Activated T-helper 1 cell treated with anti-CD3 and anti-CD28 coated beads, Interleukin-12 subunit alpha, Interleukin-12 subunit beta, Interleukin-2, Interleukin-4 antibody, amounts not matched to agents 30 ng/mL and 10 ng/mL and 1 ng/mL, durations not matched to agents 14 hours and 24 hours and 36 hours (primary cell): ENCODE measurements at regions not wholly inside any gene's neighbourhood (a gene's known extent, or its start where the extent isn't known, plus 50 kb on each side); places are given as distances from the start of the nearest gene placed in this dataset.

ENCODE experiments used
- DNase-seq: peaks from one replicate; pipeline ENCODE4 v3.0.0; 2021; ENCODE audit warnings: low spot score
- H3K27ac Mint-ChIP-seq: one replicate; pipeline ENCODE4 v1.8.0; 2021; ENCODE audit warnings: mild to moderate bottlenecking, mixed read lengths
- H3K27me3 Mint-ChIP-seq: one replicate; pipeline ENCODE4 v1.8.0; 2022; ENCODE audit warnings: mild to moderate bottlenecking, moderate library complexity, mixed read lengths; ENCODE audit not compliant: insufficient read depth
- H3K36me3 Mint-ChIP-seq: one replicate; pipeline ENCODE4 v1.8.0; 2021; ENCODE audit warnings: low read depth, mixed read lengths
- H3K4me1 Mint-ChIP-seq: one replicate; pipeline ENCODE4 v1.8.0; 2021; ENCODE audit warnings: low read depth, mixed read lengths
- H3K4me3 Mint-ChIP-seq: one replicate; pipeline ENCODE4 v1.8.0; 2021; ENCODE audit warnings: mild to moderate bottlenecking, moderate library complexity, mixed read lengths
- H3K9me3 Mint-ChIP-seq: one replicate; pipeline ENCODE4 v1.8.0; 2021; ENCODE audit warnings: mixed read lengths
- intact Hi-C: fragments of 100-400 bp; cut with micrococcal nuclease; formaldehyde crosslinking; loops from one replicate; pipeline ENCODE4 v1.15.1; 2024

DNA sequence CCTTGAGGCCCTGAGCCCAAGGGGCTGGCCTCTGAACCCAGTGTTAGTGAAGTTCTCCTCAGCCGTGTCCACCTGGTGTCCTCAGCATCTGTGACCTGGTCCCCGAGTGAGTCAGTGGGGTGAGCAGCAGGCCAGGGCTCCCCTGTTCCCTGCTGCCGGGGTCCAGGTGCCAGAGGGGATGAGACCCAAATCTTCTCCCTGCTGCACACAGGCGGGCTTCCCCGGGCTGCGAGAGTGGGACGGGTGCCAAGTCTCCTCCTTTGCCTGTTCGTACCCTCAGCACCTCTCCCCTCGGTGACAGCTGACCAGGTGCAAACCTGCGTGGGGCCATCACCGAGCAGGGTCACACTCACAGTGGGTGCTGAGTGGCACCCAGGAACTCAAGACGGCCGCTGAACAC lies 514.5 kb downstream of the TBC1D22A start:
- H3K4me3 Mint-ChIP-seq = no peak overlapping the region
- no peaks in the 10 kb centered on the region for H3K36me3 Mint-ChIP-seq
- H3K9me3 Mint-ChIP-seq = no peaks in the 10 kb centered on the region
- intact Hi-C loops = no loop called here
- no peaks in the 10 kb centered on the region for H3K4me1 Mint-ChIP-seq
- H3K27me3 Mint-ChIP-seq = no peaks in the 10 kb centered on the region
- no peak overlapping the region for H3K27ac Mint-ChIP-seq
- no peak for DNase-seq

DNA sequence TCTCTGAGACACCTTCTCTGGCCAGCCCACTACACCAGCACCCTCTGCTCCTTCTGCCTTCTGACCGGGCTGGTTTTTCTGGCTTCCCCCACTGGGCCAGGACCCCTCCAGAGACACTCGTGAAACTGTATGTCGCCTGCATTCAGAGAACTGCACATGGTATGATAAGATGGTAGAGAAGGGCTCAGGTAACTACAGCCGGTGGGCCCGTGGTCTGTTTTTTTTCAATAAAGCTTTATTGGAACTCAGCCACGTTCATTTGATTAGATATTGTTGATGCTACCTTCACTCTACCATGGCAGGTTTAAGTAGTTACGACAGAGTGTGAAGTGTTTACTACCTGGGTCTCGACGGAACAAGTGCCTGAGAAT lies 514.0 kb downstream of the TBC1D22A start:
- DNase-seq = no peak
- Mint-ChIP-seq H3K27me3 (no peaks in the 10 kb centered on the region), H3K9me3 (no peaks in the 10 kb centered on the region), H3K36me3 (no peaks in the 10 kb centered on the region), H3K4me3 (no peak overlapping the region), H3K27ac (no peak overlapping the region), H3K4me1 (no peaks in the 10 kb centered on the region)
- intact Hi-C loops = no loop called here

DNA sequence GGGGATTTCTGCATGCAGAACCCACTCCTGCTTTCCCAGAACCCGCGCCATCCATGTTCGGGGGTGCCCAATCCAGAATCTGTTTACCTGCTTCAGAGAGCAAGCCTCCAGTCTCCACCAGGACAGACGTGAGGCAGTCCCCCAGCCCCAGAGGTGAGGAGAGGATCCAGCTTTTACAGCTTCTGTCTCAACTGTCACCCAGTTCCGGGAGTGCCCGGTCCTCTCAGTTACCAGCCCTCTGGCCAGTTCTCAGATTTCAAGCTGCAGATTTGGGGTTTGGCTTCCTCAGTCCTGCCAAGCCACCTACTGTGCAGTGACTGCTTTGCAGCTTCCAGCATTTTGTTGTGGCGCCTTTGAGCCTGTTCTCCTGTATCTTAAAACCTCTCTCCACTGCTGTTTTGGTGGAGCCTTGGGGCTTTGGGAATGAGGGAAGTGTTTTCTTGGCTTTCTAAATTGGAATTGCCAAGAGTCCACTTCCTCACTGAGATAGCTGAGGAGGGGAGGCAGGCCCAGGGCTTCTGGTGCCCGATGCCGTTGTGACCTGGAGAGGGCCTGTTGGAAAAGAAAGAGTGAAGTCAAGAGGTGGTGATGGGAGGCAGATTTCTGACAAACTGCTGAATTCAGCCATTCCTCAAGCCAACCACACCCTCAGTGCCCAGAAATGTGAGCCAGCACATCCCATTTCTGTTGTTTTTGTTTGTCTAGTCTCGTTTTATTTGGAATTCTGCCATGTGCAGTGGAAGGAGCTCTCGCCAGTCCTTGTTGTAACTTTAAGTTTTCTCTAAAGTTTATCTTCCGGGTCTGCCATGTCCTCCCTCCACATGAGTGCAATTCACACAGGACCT lies 513.4 kb downstream of the TBC1D22A start:
- no peaks in the 10 kb centered on the region for H3K4me1 Mint-ChIP-seq
- H3K27me3 Mint-ChIP-seq = no peaks in the 10 kb centered on the region
- H3K36me3 Mint-ChIP-seq = no peaks in the 10 kb centered on the region
- H3K27ac Mint-ChIP-seq = no peak overlapping the region
- H3K9me3 Mint-ChIP-seq = no peaks in the 10 kb centered on the region
- no peak for DNase-seq
- no peak overlapping the region for H3K4me3 Mint-ChIP-seq
- intact Hi-C loops = no loop called here

DNA sequence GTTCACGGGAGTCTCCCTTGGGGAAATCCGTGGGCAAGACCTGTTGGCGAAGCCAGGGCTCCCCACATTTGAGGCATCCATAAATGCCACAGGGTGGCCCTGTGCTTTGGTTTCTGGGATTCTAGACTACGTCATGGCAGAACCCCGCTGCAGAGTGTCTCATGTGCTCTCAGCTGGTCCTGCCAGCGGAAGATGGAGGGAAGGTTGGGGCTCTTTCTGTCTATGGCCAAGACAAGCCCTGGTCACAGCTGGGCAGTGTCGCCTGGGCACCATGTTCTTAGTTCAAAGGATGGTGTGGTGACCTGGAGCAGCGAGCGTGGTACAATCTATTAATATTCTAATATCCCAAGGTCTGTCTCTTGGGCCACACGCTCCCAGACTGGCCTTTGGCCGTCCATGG lies 511.7 kb downstream of the TBC1D22A start:
- Mint-ChIP-seq H3K4me3 (no peak overlapping the region), H3K27ac (no peak overlapping the region), H3K27me3 (no peaks in the 10 kb centered on the region), H3K9me3 (no peaks in the 10 kb centered on the region), H3K36me3 (no peaks in the 10 kb centered on the region), H3K4me1 (no peaks in the 10 kb centered on the region)
- intact Hi-C loops = no loop called here
- no peak for DNase-seq

DNA sequence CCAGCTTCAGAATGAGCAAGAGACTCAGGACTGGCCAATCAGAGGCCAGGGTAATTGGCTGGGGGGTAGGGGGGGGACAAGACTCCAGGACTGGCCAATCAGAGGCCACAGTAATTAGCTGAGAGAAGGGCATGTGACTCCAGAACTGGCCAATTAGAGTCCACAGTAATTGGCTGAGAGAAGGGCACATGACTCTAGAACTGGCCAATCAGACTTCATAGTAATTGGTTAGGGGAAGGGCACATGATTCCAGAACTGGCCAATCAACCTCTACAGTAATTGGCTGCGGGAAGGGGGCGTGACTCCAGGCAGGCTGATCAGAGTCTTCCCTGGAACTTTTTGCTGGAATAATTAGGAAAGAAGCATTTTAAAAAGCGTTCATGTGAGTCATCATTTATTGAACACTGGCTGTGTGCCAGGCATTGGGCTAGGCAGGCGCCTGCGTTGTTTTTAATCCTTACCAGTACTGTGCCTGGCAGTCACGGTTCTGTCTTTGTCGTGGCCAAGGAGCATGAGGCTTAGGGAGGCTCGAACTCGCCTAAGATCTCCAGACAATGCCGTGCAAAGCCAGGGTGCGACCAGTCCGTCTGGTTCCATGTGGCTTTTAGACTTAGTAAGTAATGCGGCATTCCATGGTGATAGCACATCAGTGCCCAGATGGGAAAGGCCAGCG lies 508.1 kb downstream of the TBC1D22A start:
- no peak overlapping the region for H3K4me3 Mint-ChIP-seq
- no peak for DNase-seq
- no peaks in the 10 kb centered on the region for H3K9me3 Mint-ChIP-seq
- intact Hi-C loops = no loop called here
- no peaks in the 10 kb centered on the region for H3K4me1 Mint-ChIP-seq
- no peaks in the 10 kb centered on the region for H3K27me3 Mint-ChIP-seq
- no peaks in the 10 kb centered on the region for H3K36me3 Mint-ChIP-seq
- no peak overlapping the region for H3K27ac Mint-ChIP-seq

DNA sequence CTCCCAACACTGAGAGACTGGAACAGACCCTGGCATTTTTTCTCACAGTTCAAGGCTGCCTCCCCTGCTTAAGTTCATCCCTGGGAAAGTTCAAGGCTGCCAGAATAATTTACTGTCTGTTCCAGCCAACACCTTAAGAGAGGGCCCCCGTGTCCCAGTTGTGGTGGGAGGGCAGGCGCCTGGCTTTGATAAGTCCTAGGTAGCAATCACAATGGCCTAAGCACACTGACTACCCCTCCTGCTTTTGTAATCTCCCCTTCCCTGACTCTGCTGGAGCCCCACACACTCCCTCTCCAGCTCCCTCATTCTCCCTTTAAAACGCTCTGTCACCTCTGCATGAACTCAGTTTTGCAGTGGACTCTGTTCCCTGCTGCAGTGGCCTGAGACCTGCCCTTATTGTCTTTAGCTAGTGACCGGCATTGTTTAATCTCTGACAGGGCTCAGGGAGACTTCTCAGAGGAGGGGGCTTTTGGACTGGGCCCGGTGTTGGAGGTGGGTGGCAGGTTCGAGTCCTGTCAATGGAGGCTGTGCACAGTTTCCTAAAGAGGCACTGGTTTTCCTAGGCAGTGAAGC lies 507.2 kb downstream of the TBC1D22A start:
- intact Hi-C loops = no loop called here
- H3K36me3 Mint-ChIP-seq = no peaks in the 10 kb centered on the region
- no peaks in the 10 kb centered on the region for H3K4me1 Mint-ChIP-seq

DNA sequence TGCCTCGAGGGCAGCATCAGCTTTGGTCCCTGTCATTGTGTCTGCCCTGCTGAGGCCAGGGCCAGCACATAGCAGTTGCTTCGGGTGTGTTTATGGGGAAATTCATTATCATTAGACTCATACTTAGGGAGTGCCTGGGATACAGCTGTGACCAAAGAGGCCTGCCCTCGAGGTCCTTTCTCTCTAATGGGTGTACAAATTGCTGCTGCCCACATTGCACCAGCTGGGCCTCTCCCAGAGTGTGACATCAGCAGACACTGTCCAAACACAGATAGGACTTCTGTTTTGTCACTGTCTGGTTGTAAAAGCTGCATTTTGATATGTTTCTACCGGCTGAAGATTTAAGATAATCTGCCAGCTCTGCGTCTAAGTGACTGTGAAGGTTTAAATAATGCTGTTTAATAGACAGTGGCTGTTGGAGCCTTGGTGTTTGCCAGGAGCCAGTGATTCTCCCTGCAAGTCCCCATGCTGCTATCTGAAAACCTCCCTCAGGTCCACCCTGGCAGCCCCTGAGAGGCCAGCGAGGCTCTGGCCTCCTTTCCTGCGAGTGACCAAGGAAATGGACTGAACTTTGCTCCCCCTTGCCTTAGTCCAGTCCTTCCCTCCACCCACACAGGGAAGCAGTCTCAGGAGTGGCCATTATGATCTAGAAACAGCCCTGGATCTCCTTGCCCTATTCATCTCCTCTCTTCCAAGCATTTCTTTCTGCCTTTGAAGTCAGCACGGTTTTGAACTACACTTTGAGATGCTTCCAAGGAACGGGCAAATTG lies 505.2 kb downstream of the TBC1D22A start:
- Mint-ChIP-seq H3K9me3 (no peaks in the 10 kb centered on the region), H3K4me1 (no peaks in the 10 kb centered on the region), H3K27ac (no peak overlapping the region), H3K4me3 (no peak overlapping the region), H3K36me3 (no peaks in the 10 kb centered on the region), H3K27me3 (no peaks in the 10 kb centered on the region)
- intact Hi-C loops = no loop called here
- DNase-seq = no peak

More for the DNA sequence above, 507.2 kb downstream of the TBC1D22A start:
- Mint-ChIP-seq H3K9me3 (no peaks in the 10 kb centered on the region), H3K4me3 (no peak overlapping the region), H3K27me3 (no peaks in the 10 kb centered on the region), H3K27ac (no peak overlapping the region)
- DNase-seq = no peak

DNA sequence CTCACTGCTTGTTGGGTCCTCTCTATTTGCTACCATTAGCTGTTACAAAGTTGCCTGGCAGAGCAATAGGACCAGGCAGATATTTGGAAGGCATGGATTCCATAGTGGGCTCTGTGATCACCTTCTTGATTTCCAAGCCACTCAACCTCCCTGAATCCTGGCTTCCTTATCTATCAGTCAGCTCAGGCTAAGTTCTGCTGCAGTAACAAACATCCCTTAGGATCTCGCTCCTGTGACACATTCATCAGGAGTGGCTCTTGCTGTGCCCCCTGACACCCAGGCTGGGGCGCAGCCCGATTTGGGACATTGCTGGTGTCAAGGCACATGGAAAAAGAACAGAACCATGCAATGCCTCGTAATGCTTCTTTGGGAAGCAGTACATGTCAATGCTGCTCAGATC lies 503.9 kb downstream of the TBC1D22A start:
- Mint-ChIP-seq H3K4me1 (no peaks in the 10 kb centered on the region), H3K27me3 (no peaks in the 10 kb centered on the region)
- no peak for DNase-seq

DNA sequence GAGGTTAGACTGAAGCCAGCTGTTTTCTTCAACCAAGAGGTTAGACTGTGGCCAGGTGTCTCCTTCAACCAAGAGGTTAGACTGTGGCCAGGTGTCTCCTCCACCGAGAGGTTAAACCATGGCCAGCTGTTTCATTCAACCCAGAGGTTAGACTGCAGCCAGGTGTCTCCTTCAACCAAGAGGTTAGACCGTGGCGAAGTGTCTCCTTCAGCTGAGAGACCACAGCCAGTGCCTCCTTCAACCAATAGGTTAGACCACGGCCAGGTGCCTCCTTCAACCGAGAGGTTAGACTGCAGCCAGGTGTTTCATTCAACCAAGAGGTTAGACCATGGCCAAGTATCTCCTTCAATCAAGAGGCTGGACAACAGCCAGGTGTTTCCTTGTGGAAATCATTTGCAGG lies 498.1 kb downstream of the TBC1D22A start:
- H3K9me3 Mint-ChIP-seq = no peaks in the 10 kb centered on the region
- intact Hi-C loops = no loop called here
- no peaks in the 10 kb centered on the region for H3K36me3 Mint-ChIP-seq
- H3K4me3 Mint-ChIP-seq = no peak overlapping the region
- H3K27me3 Mint-ChIP-seq = no peaks in the 10 kb centered on the region
- no peaks in the 10 kb centered on the region for H3K4me1 Mint-ChIP-seq
- no peak for DNase-seq
- no peak overlapping the region for H3K27ac Mint-ChIP-seq

More for the DNA sequence above, 503.9 kb downstream of the TBC1D22A start:
- H3K9me3 Mint-ChIP-seq = no peaks in the 10 kb centered on the region
- no peaks in the 10 kb centered on the region for H3K36me3 Mint-ChIP-seq
- no peak overlapping the region for H3K4me3 Mint-ChIP-seq
- intact Hi-C loops = no loop called here
- no peak overlapping the region for H3K27ac Mint-ChIP-seq

DNA sequence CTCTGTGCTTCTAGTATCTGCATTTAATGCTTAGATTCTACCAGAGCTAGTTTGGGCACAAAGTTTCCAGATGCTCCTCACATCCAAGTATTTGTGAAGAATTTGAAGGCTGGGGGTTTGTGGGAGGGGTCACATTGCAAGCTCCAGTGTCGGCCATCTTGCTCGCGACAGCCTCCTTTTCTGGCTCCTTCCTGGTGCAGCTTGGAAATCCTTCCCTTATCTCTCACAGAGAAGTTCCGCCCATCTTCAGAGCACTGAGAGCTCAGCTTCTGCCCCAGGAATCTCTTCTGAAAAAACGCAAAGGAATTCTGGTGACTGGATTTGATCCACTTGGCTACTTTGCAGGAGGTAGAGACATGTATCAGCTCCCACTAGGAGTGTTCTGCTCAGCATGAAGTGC lies 497.5 kb downstream of the TBC1D22A start:
- intact Hi-C loops = no loop called here
- Mint-ChIP-seq H3K36me3 (no peaks in the 10 kb centered on the region), H3K9me3 (no peaks in the 10 kb centered on the region), H3K27ac (no peak overlapping the region), H3K4me1 (no peaks in the 10 kb centered on the region), H3K27me3 (no peaks in the 10 kb centered on the region), H3K4me3 (no peak overlapping the region)
- no peak for DNase-seq

DNA sequence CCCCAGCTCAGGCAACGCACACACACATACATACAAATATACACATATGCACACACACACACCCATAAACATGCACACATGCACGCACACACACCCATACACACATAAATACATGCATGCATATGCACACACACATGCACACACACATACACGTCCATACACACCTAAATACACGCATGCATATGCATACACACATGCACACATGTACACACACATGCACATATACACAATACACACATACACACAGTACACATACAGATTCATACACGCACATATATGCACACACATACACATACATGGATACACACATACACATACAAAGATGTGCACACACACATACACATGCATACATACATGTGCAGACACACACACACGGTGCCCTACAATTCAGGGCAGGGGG lies 496.6 kb downstream of the TBC1D22A start:
- Mint-ChIP-seq H3K36me3 (no peaks in the 10 kb centered on the region), H3K27me3 (no peaks in the 10 kb centered on the region), H3K9me3 (no peaks in the 10 kb centered on the region), H3K27ac (no peak overlapping the region), H3K4me3 (no peak overlapping the region), H3K4me1 (no peaks in the 10 kb centered on the region)
- DNase-seq = no peak
- intact Hi-C loops = no loop called here

DNA sequence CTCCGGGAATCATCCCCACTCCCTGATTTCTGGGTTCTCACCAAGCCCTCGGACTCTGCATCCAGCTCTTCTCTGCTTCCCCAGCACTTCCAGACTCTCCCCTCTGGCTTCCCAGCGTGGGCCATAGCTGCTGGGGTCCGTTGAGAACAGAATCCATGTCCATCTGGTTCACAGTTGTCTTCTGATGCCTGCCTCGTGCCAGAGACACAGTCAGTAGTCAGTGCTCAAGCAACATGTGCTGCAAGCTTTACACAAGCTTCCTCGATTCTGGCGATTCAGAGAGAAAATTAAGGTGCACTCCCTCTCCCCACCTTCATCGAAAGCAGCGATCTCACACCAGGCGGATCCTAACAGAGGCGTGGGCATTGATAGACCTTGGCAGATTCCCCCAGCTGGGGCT lies 495.5 kb downstream of the TBC1D22A start:
- Mint-ChIP-seq H3K4me3 (no peak overlapping the region), H3K27ac (no peak overlapping the region), H3K27me3 (no peaks in the 10 kb centered on the region), H3K36me3 (no peaks in the 10 kb centered on the region), H3K4me1 (no peaks in the 10 kb centered on the region), H3K9me3 (no peaks in the 10 kb centered on the region)
- no peak for DNase-seq
- intact Hi-C loops = no loop called here

DNA sequence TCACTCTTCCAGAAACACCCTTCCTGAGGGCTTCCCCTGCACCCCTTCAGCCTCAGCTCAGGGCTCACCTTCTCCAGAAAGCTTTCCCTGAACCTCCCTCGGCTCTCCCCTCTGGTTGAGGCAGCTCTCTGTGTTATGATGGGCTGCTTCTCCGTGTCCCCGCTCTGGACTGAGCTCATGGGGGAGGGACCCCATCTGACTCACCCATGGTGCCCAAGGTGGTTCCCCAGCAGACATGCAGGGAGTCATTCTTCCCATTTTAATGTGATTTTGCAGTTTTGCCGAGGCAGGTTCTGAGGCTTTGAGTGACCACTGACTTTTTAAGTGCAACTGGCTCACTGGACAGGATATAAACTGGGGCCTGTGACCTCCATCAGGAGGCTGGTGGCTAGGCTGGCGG lies 495.1 kb downstream of the TBC1D22A start:
- Mint-ChIP-seq H3K9me3 (no peaks in the 10 kb centered on the region), H3K4me1 (no peaks in the 10 kb centered on the region), H3K4me3 (no peak overlapping the region), H3K27ac (no peak overlapping the region), H3K27me3 (no peaks in the 10 kb centered on the region), H3K36me3 (no peaks in the 10 kb centered on the region)
- DNase-seq = no peak
- intact Hi-C loops = no loop called here
